GM18870 (cell line): ENCODE measurements at regions not wholly inside any gene's neighbourhood (a gene's known extent, or its start where the extent isn't known, plus 50 kb on each side); places are given as distances from the start of the nearest gene placed in this dataset.
"Not testable (repeated sequence)": the region's sequence is repeated elsewhere in the genome, so short reads cannot be mapped to it uniquely, and the experiment has no call there.

ENCODE experiments used
- ATAC-seq: cut with Tn5 transposase; IDR thresholded peaks from one replicate; pipeline ENCODE4 v1.9.1; 2021; ENCODE audit warnings: moderate library complexity; ENCODE audit not compliant: unreplicated experiment

GRCh38 chr13:48583859-48584311 lies 51.0 kb upstream of the RCBTB2 start:
- ATAC-seq = no peak

DNA sequence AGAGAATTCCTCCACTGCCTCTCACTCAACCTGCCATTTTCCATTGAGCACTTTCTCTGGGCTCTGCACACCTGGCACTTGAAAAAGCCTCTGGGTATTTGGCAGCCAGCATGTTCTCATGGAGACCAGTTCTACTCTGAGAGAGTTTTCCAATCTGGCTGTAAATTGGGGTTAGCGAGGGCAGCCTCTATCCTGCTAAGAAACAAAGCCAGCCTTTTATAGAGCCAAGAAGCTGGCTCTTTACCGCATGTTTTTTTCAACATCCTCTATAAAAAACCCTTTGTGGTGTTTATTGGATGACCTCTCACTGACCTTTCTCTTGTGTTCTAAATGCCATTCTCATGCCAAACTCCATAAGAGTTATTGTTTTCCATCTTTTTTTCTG lies 52.6 kb upstream of the RCBTB2 start:
- no peak for ATAC-seq

DNA sequence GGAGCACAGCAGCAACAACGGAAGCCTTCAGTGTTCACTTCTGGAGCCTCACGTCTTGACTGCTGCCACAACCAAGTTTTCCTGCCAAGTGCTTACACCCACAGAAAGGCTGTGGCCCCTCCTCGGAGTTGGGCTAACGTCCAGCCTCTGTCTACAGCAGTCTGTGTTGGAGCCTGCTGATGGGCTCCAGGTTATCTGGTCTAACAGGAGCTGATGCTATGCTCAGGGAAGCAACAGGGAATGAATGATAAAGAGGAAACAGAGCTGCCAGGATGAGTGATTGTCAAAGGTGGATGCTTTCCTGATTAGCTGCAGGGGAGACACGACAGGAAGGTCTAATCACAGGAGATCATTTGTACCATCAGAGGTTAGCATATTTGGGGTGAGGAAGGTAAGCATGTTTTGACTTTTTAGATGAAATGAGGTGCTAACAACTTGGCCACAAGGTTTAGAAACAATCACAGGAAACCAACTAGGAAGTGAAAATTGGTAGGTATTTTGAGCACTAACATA lies 53.8 kb upstream of the RCBTB2 start:
- peak; percentile 37 for ATAC-seq

- ATAC-seq = no peak
Observed at GRCh38 chr13:48588120-48588519, 55.2 kb upstream of the RCBTB2 start.

GRCh38 chr13:48590141-48590901 lies 57.4 kb upstream of the RCBTB2 start:
- ATAC-seq = no peak

- ATAC-seq = not testable (repeated sequence)
Observed at GRCh38 chr13:48591124-48591872, 58.4 kb upstream of the RCBTB2 start.

DNA sequence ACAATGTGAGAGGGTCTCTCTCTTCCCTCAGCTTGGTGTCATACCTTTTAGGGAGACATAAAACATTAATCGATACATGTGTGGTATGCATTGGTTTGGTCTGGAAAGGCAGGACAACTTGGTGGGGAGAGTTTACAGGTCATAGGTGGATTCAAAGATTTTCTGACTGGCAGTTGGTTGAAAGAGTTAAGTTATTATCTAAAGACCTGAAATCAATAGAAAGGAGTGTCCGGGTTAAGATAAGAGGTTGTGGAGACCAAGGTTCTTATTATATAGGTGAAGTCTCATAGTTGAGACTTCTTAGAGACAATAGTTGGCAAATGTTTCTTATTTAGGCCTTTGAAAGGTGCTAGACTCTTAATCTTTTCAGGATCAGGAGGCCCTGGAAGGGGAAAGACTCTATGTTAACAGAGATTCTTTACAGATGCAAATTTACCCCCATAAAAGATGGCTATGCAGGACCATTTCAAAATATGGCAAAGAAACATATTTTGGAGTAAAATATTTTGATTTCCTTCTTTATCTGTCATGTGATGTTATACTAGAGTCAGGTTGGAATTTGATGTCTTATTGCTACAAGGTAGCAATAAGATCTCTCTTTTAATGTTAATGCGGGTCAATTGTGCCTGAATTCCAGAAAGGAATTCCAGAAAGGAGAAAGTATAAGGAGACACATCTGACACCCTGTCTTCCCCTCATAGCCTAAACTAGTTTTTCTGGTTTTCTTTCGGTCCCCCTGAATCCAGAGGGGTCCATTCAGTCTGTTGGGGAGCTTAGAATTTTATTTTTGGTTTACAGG lies 59.2 kb upstream of the RCBTB2 start:
- no peak for ATAC-seq

DNA sequence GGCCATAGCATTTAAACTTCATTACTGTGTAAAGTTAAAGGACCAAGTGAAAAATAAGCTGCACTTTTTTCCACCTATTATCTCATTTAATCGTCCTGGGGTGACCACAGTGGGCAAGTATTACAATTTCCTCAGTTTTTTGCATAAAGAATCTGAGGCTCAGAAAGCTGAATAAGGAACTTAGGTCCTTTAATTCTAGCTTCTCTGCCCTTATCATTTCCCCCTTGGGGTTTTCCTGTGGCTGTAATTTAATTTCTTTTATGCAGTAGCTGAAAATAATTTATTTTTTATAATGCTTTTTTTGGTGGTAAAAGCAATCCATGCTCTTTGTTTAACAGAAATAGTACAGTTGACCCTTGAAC lies 59.8 kb upstream of the RCBTB2 start:
- no peak for ATAC-seq

GRCh38 chr13:48593536-48593935 lies 60.2 kb upstream of the CYSLTR2 start:
- ATAC-seq = no peak

GRCh38 chr13:48594096-48594815 lies 59.5 kb upstream of the CYSLTR2 start:
- ATAC-seq = no peak

DNA sequence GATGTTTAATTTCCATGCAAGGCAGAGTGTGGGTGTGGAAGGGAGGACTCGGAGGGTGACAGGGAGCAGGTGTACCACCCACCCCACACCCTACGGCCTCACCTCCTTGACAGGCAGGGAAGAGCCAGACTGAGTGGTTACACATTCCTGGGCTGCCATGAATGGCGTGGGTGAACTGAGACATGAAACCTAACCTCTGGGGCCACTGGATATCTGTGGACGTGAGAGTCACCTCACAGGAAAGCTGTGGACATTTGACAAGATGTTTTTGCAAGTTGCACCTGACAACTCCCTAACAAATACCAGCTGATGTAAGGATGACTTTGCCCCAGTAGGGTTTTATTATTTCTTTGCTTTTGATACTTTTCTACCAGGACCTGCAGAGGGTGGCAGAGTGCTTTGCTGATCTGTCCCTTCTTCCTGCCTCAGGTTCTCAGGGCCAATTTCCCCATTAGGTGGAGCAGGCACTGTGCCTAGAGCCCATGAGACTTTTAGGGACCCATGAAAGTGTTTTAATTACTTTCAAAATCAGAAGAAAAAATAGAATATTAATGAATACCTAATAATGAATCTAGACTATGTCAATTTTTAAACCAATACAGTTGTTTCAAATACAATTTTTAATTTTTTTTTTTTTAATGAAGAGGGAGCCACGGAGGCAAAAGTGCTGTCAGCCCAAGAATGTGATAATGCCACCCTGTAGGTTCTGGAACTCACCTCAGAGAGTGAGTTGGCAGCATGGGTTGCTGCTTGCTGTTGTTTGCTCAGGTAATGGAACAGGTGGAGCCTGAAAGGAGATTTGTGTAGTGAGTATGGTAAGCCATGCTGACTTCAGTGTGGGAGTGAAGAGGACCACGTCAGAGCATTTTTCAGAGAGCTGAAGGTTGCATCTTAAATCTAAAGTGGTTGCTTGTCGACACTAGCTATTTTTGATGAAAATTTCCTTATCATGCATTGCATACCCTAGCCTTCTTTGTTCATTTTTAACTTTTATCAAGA lies 58.0 kb upstream of the CYSLTR2 start:
- no peak for ATAC-seq

- no peak for ATAC-seq
Observed at GRCh38 chr13:48600374-48601364, 53.1 kb upstream of the CYSLTR2 start.

DNA sequence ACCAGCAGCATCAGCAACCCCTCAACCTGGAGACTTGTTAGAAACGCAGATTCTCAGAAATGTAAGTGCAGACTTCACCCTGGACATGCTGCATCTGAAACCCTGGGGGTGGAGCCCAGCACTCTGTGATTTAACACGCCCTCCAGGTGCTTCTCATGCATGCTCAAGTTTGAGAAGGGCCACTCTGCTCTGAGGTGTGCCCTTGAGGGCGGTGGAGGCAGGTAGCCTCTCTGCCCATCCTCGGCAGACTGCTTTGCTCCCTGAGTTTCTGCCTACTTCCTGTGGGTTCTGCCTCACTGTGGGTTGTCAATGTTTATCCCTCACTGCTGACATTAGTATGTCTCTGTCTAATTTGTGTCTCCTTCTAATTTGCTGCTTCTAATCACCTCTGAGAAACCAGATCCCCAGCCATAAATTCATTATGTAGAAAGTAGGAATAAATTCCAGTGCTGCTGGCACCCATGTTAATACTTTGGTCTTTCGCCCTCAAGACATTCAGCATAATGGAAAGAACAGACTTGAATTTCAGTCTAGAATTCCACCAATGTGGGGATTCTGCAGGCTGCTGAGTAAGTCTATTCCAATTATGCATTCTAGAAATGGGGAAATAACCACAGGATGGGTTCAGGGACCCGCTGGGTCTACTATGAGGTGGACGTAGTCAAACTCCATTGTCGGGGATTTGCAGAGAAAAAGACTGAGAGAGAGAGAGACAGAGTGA lies 51.3 kb upstream of the CYSLTR2 start:
- no peak for ATAC-seq

GRCh38 chr13:48603375-48603774 lies 50.4 kb upstream of the CYSLTR2 start:
- no peak for ATAC-seq
